Fibroblast of lung (primary cell): ENCODE measurements at regions not wholly inside any gene's neighbourhood (a gene's known extent, or its start where the extent isn't known, plus 50 kb on each side); places are given as distances from the start of the nearest gene placed in this dataset.

Experiments
- DNase-seq, 2 donors: peaks; one replicate each; pipeline versions ENCODE4 v3.0.0 to v3.0.0-alpha.2; 2010; ENCODE audit warnings: low read depth in 2 of 2
- H2AFZ ChIP-seq: 2 replicates; pipeline ENCODE4 v1.5.1; 2012; ENCODE audit warnings: low read length, control low read depth, inconsistent platforms
- H3K27ac ChIP-seq: 2 replicates; pipeline ENCODE4 v1.5.1; 2011; ENCODE audit warnings: low read length, control low read depth; ENCODE audit not compliant: insufficient read depth
- H3K27me3 ChIP-seq: 2 replicates; pipeline ENCODE4 v1.5.1; 2011; ENCODE audit warnings: mild to moderate bottlenecking, low read length; ENCODE audit not compliant: control insufficient read depth, insufficient read depth
- H3K36me3 ChIP-seq: 2 replicates; pipeline ENCODE4 v1.5.1; 2011; ENCODE audit warnings: low read length; ENCODE audit not compliant: control insufficient read depth, insufficient read depth
- H3K4me1 ChIP-seq: 2 replicates; pipeline ENCODE4 v1.5.1; 2011; ENCODE audit warnings: low read length; ENCODE audit not compliant: control insufficient read depth, insufficient read depth; ENCODE audit errors: extremely low read depth
- H3K4me2 ChIP-seq: 2 replicates; pipeline ENCODE4 v1.5.1; 2011; ENCODE audit warnings: low read length, control low read depth; ENCODE audit not compliant: insufficient read depth; ENCODE audit errors: extremely low read depth
- H3K4me3 ChIP-seq, 4 experiments: fragments of 200-600 bp in 1 of 4; sonication (generic) in 1 of 4; replicated peaks in 1 of 4; 2 replicates each; pipeline ENCODE4 v1.5.1; 2011 to 2016; ENCODE audit warnings: low read length in 4 of 4, low read depth in 3 of 4, mild to moderate bottlenecking in 3 of 4, control low read depth in 2 of 4, inconsistent platforms in 1 of 4, mixed read lengths in 1 of 4; ENCODE audit not compliant: insufficient read depth in 1 of 4; ENCODE audit errors: control extremely low read depth in 1 of 4
- H3K79me2 ChIP-seq: 2 replicates; pipeline ENCODE4 v1.5.1; 2012; ENCODE audit warnings: mild to moderate bottlenecking, low read length, inconsistent platforms; ENCODE audit not compliant: control insufficient read depth, insufficient read depth
- H3K9ac ChIP-seq: 2 replicates; pipeline ENCODE4 v1.5.1; 2011; ENCODE audit warnings: mild to moderate bottlenecking, low read length, control low read depth; ENCODE audit not compliant: insufficient read depth
- H3K9me3 ChIP-seq: 2 replicates; pipeline ENCODE4 v1.5.1; 2012; ENCODE audit warnings: low read depth, low read length; ENCODE audit not compliant: control insufficient read depth, insufficient read depth
- H4K20me1 ChIP-seq: 2 replicates; pipeline ENCODE4 v1.5.1; 2011; ENCODE audit warnings: low read length; ENCODE audit not compliant: control insufficient read depth, insufficient read depth; ENCODE audit errors: extremely low read depth
- EZH2 ChIP-seq: IDR thresholded peaks from 2 replicates; pipeline ENCODE4 v1.5.1; 2012; ENCODE audit warnings: low read length, control low read depth, mild to moderate bottlenecking; ENCODE audit errors: missing control alignments
- TF ChIP-seq, protein P1 (sequence below), 2 donors: IDR thresholded peaks in 1 of 2; conservative IDR thresholded peaks in 1 of 2; 1 replicate in 1 of 2; 2 replicates in 1 of 2; pipeline ENCODE4 v1.5.1; 2011 to 2012; ENCODE audit warnings: low read length in 2 of 2, control low read depth in 1 of 2, inconsistent platforms in 1 of 2, low read depth in 1 of 2, mild to moderate bottlenecking in 1 of 2

DNA sequence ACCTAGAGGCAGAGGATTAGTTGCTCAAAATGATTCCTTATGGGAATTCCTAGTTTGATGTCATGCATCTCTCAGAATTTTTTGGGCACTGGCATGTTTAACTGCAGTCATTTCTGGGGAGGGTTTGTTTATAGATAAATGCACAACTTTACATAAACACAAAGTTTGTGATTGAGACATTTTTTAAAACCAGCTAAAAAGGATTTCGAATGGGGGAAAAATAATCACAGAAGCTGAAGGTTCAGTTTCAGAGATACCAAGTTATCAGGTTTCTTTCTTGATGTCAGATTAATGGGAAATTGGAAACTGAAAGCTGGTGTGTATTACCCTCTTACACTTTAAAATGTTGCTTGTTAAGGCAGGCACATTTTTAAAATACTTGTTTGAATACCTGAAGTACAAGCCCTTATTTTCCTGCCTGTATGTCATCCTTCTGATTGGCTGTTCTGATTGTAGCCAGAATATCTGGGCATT, 72.1 kb downstream of the DISP1 start:
- Histone ChIP-seq H3K4me2 (peak overlapping the region; percentile 3), H3K9ac (no peak overlapping the region), H3K9me3 (no peaks in the 10 kb centered on the region), H3K4me1 (no peaks in the 10 kb centered on the region), H3K27ac (no peak overlapping the region), H4K20me1 (no peaks in the 10 kb centered on the region), H2AFZ (no peak overlapping the region), H3K4me3 (no peak overlapping the region), H3K27me3 (no peaks in the 10 kb centered on the region), H3K79me2 (no peaks in the 10 kb centered on the region), H3K36me3 (no peaks in the 10 kb centered on the region)
- DNase-seq = peak in 1 of 2 donors; percentile 31
- TF ChIP-seq, protein P1, sequence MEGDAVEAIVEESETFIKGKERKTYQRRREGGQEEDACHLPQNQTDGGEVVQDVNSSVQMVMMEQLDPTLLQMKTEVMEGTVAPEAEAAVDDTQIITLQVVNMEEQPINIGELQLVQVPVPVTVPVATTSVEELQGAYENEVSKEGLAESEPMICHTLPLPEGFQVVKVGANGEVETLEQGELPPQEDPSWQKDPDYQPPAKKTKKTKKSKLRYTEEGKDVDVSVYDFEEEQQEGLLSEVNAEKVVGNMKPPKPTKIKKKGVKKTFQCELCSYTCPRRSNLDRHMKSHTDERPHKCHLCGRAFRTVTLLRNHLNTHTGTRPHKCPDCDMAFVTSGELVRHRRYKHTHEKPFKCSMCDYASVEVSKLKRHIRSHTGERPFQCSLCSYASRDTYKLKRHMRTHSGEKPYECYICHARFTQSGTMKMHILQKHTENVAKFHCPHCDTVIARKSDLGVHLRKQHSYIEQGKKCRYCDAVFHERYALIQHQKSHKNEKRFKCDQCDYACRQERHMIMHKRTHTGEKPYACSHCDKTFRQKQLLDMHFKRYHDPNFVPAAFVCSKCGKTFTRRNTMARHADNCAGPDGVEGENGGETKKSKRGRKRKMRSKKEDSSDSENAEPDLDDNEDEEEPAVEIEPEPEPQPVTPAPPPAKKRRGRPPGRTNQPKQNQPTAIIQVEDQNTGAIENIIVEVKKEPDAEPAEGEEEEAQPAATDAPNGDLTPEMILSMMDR (conservative IDR thresholded peaks at IDR 0.05 in 1 of 2, IDR thresholded peaks at IDR 0.05 in 1 of 2; ENCODE audit: low read depth in 1 of 2, low read length in 2 of 2) = no peak

DNA sequence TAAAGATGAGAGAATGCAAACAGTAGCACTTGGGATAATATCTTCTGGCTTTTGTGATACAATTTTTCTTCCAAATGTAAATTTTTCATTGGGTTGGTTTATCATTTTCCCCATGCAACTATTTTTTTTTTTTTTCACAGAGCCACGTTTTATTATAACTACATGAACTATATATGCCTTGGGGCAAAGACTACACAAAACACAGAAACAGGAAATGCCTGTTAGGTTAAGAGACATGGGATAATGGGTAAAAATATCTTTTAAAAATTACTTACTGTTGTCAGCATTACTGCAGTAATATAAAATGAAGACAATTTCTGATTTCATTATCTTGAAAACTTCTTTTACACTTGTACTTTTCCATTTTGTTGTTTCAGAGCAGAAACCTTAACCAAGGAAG, 74.6 kb downstream of the DISP1 start:
- Histone ChIP-seq H3K9me3 (no peaks in the 10 kb centered on the region), H3K9ac (no peak overlapping the region), H4K20me1 (no peaks in the 10 kb centered on the region), H3K79me2 (no peaks in the 10 kb centered on the region), H3K4me1 (peaks cover 4% of the 10 kb centered on the region), H2AFZ (no peak overlapping the region), H3K27me3 (no peaks in the 10 kb centered on the region), H3K4me3 (no peak overlapping the region), H3K4me2 (no peak overlapping the region), H3K36me3 (no peaks in the 10 kb centered on the region), H3K27ac (no peak overlapping the region)
- no peak for DNase-seq
- TF ChIP-seq, protein P1 (conservative IDR thresholded peaks at IDR 0.05 in 1 of 2, IDR thresholded peaks at IDR 0.05 in 1 of 2; ENCODE audit: low read depth in 1 of 2, low read length in 2 of 2) = no peak
- TF ChIP-seq EZH2 = no peak

DNA sequence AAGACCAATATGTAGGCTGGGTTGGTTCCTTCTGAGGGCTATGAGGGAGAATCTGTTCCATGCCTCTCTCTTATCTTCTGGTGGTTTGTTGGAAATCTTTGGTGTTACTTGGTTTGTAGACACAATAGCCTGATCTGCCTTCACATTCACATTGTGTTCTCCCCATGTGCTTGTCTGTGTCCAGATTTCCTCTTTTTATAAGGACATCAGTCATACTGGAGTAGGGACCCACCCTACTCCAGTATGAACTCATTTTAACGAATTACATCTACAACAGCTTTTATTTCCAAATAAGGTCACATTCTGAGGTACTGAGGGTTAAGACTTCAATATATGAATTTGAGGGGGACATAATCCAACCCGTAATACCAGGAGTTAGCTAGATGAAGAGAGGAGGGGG, 75.9 kb downstream of the DISP1 start:
- TF ChIP-seq EZH2 = no peak
- TF ChIP-seq, protein P1 (conservative IDR thresholded peaks at IDR 0.05 in 1 of 2, IDR thresholded peaks at IDR 0.05 in 1 of 2; ENCODE audit: low read depth in 1 of 2, low read length in 2 of 2) = no peak

More for the DNA sequence above, 75.9 kb downstream of the DISP1 start:
- no peaks in the 10 kb centered on the region for H3K27me3 ChIP-seq
- no peak overlapping the region for H2AFZ ChIP-seq
- H4K20me1 ChIP-seq = no peaks in the 10 kb centered on the region
- no peak for DNase-seq
- H3K4me1 ChIP-seq = peaks cover 4% of the 10 kb centered on the region
- no peaks in the 10 kb centered on the region for H3K36me3 ChIP-seq
- no peak overlapping the region for H3K4me3 ChIP-seq
- no peaks in the 10 kb centered on the region for H3K79me2 ChIP-seq
- no peak overlapping the region for H3K4me2 ChIP-seq
- no peaks in the 10 kb centered on the region for H3K9me3 ChIP-seq
- no peak overlapping the region for H3K27ac ChIP-seq
- no peak overlapping the region for H3K9ac ChIP-seq
